CD14-positive monocyte (primary cell): ENCODE measurements at regions not wholly inside any gene's neighbourhood (a gene's known extent, or its start where the extent isn't known, plus 50 kb on each side); places are given as distances from the start of the nearest gene placed in this dataset.

ENCODE experiments used
- DNase-seq, 3 donors: peaks; one replicate each; pipeline ENCODE4 v3.0.0-alpha.2; 2011 to 2022
- H2AFZ ChIP-seq: 2 replicates; pipeline ENCODE4 v1.6.0; 2012; ENCODE audit warnings: mild to moderate bottlenecking, low read depth, low read length, inconsistent platforms; ENCODE audit not compliant: insufficient read depth, poor library complexity, severe bottlenecking
- H3K27ac ChIP-seq, 2 donors: 1 replicate in 1 of 2; 2 replicates in 1 of 2; pipeline ENCODE4 v1.5.1; 2012 to 2013; ENCODE audit warnings: low read length in 2 of 2, control low read depth in 1 of 2, inconsistent platforms in 1 of 2, low read depth in 1 of 2, mild to moderate bottlenecking in 1 of 2
- H3K27me3 ChIP-seq, 2 donors: one replicate each; pipeline versions ENCODE4 v1.6.0 to v1.6.1; 2011 to 2013; ENCODE audit warnings: low read length in 2 of 2; ENCODE audit not compliant: control insufficient read depth in 2 of 2, insufficient read depth in 2 of 2
- H3K36me3 ChIP-seq, 2 donors: replicated peaks in 1 of 2; 1 replicate in 1 of 2; 2 replicates in 1 of 2; pipeline versions ENCODE4 v1.5.1 to v1.6.1; 2012 to 2013; ENCODE audit warnings: low read length in 2 of 2, control low read depth in 1 of 2, inconsistent platforms in 1 of 2, mild to moderate bottlenecking in 1 of 2; ENCODE audit not compliant: insufficient read depth in 2 of 2, control insufficient read depth in 1 of 2
- H3K4me1 ChIP-seq, 2 donors: 1 replicate in 1 of 2; 2 replicates in 1 of 2; pipeline versions ENCODE4 v1.5.1 to v1.6.1; 2012 to 2013; ENCODE audit warnings: low read length in 2 of 2, control low read depth in 1 of 2, inconsistent platforms in 1 of 2, mild to moderate bottlenecking in 1 of 2, moderate library complexity in 1 of 2; ENCODE audit not compliant: insufficient read depth in 2 of 2, control insufficient read depth in 1 of 2
- H3K4me2 ChIP-seq: replicated peaks from 2 replicates; pipeline ENCODE3; 2012; ENCODE audit warnings: low read length, moderate library complexity, mild to moderate bottlenecking; ENCODE audit not compliant: poor library complexity, severe bottlenecking; ENCODE audit errors: extremely low read depth
- H3K4me3 ChIP-seq, 3 experiments: fragments of 200-600 bp in 1 of 3; sonication (generic) in 1 of 3; replicated peaks in 1 of 3; 1 replicate in 2 of 3; 2 replicates in 1 of 3; pipeline ENCODE4 v1.5.1; 2011 to 2013; ENCODE audit warnings: low read length in 3 of 3, mild to moderate bottlenecking in 3 of 3, control low read depth in 2 of 3, low read depth in 2 of 3, inconsistent platforms in 1 of 3, moderate library complexity in 1 of 3
- H3K79me2 ChIP-seq: 2 replicates; pipeline ENCODE4 v1.6.0; 2012; ENCODE audit warnings: mild to moderate bottlenecking, control low read depth, inconsistent platforms, low read length, moderate library complexity; ENCODE audit not compliant: insufficient read depth
- H3K9ac ChIP-seq: 2 replicates; pipeline ENCODE4 v1.6.0; 2017; ENCODE audit warnings: low read length, mild to moderate bottlenecking; ENCODE audit not compliant: insufficient read depth, poor library complexity, severe bottlenecking
- H3K9me3 ChIP-seq, 2 donors: replicated peaks in 1 of 2; 1 replicate in 1 of 2; 2 replicates in 1 of 2; pipeline versions ENCODE4 v1.5.1 to v1.6.1; 2012 to 2013; ENCODE audit warnings: low read length in 2 of 2, control low read depth in 1 of 2; ENCODE audit not compliant: control insufficient read depth in 1 of 2, insufficient read depth in 1 of 2
- H4K20me1 ChIP-seq: 2 replicates; pipeline ENCODE4 v1.6.0; 2012; ENCODE audit warnings: mild to moderate bottlenecking, low read length, control low read depth, moderate library complexity; ENCODE audit not compliant: insufficient read depth
- H3K27ac Mint-ChIP-seq, 7 donors: one replicate each; pipeline ENCODE4 v1.8.0; 2020; ENCODE audit warnings: mild to moderate bottlenecking in 7 of 7, mixed read lengths in 7 of 7, moderate library complexity in 6 of 7, inconsistent platforms in 2 of 7
- H3K27me3 Mint-ChIP-seq, 3 donors: one replicate each; pipeline ENCODE4 v1.8.0; 2021 to 2022; ENCODE audit warnings: low read depth in 3 of 3, mild to moderate bottlenecking in 3 of 3, mixed read lengths in 3 of 3, moderate library complexity in 3 of 3, inconsistent platforms in 1 of 3
- H3K36me3 Mint-ChIP-seq, 2 donors: one replicate each; pipeline ENCODE4 v1.8.0; 2020; ENCODE audit warnings: mixed read lengths in 2 of 2, inconsistent platforms in 1 of 2, mild to moderate bottlenecking in 1 of 2
- H3K4me1 Mint-ChIP-seq: one replicate; pipeline ENCODE4 v1.8.0; 2020; ENCODE audit warnings: mild to moderate bottlenecking, mixed read lengths
- H3K4me3 Mint-ChIP-seq, 2 donors: one replicate each; pipeline ENCODE4 v1.8.0; 2020; ENCODE audit warnings: mild to moderate bottlenecking in 2 of 2, mixed read lengths in 2 of 2, moderate library complexity in 1 of 2
- H3K9me3 Mint-ChIP-seq, 7 donors: one replicate each; pipeline ENCODE4 v1.8.0; 2020 to 2022; ENCODE audit warnings: mixed read lengths in 7 of 7, mild to moderate bottlenecking in 6 of 7, moderate library complexity in 6 of 7, inconsistent platforms in 2 of 7
- CTCF ChIP-seq: fragments of 200-600 bp; IDR thresholded peaks from one replicate; pipeline ENCODE4 v1.8.0; 2022; ENCODE audit warnings: antibody characterized with exemption, mild to moderate bottlenecking
- whole genome bisulfite sequencing: methylation state at CpG from one replicate; pipeline ENCODE4 v1.1.5; 2013; ENCODE audit warnings: missing lambda C conversion rate; ENCODE audit not compliant: insufficient coverage; 5-methylcytosine and 5-hydroxymethylcytosine counted together
- intact Hi-C, 2 donors: fragments of 100-400 bp; cut with micrococcal nuclease; formaldehyde crosslinking; loops; one replicate each; pipeline versions ENCODE4 v1.15.0 to v1.15.1; 2023

GRCh38 chr16:51057102-51057793, 93.8 kb downstream of the SALL1 start:
- no peak for DNase-seq
- no peak overlapping the region for H3K27ac ChIP-seq
- no peaks in the 10 kb centered on the region for H3K27me3 ChIP-seq
- H3K4me2 ChIP-seq: no peak overlapping the region
- peaks cover 0 to 6% of the 10 kb centered on the region in 2 donors for H3K9me3 ChIP-seq
- H3K79me2 ChIP-seq: no peaks in the 10 kb centered on the region
- Mint-ChIP-seq H3K36me3 (no peaks in the 10 kb centered on the region), H3K4me1 (peaks cover 15% of the 10 kb centered on the region), H3K27me3 (peaks cover 9 to 14% (median 9%) of the 10 kb centered on the region in 3 donors), H3K9me3 (peaks cover 2 to 10% (median 5%) of the 10 kb centered on the region in 7 donors), H3K4me3 (no peak overlapping the region), H3K27ac (no peak overlapping the region)
- no peak overlapping the region for H3K4me3 ChIP-seq
- H3K9ac ChIP-seq: no peak overlapping the region
- TF ChIP-seq CTCF: no peak
- intact Hi-C loops: no loop called here
- 80% methylated on average over 3 of the region's 8 CpGs for whole genome bisulfite sequencing
- H3K4me1 ChIP-seq: peaks cover 0 to 3% of the 10 kb centered on the region in 2 donors
- no peak overlapping the region for H2AFZ ChIP-seq
- H4K20me1 ChIP-seq: no peaks in the 10 kb centered on the region
- H3K36me3 ChIP-seq: no peaks in the 10 kb centered on the region

- Mint-ChIP-seq H3K27me3 (peaks cover 11 to 18% (median 11%) of the 10 kb centered on the region in 3 donors), H3K4me1 (peaks cover 15% of the 10 kb centered on the region), H3K9me3 (peaks cover 2 to 10% (median 5%) of the 10 kb centered on the region in 7 donors), H3K36me3 (no peaks in the 10 kb centered on the region), H3K4me3 (no peak overlapping the region), H3K27ac (no peak overlapping the region)
- DNase-seq: no peak
- Histone ChIP-seq H3K9me3 (peaks cover 0 to 6% of the 10 kb centered on the region in 2 donors), H4K20me1 (no peaks in the 10 kb centered on the region), H3K4me1 (peaks cover 0 to 3% of the 10 kb centered on the region in 2 donors), H3K27ac (no peak overlapping the region), H3K27me3 (no peaks in the 10 kb centered on the region), H3K4me2 (no peak overlapping the region), H3K79me2 (no peaks in the 10 kb centered on the region), H3K4me3 (no peak overlapping the region), H3K36me3 (no peaks in the 10 kb centered on the region), H2AFZ (no peak overlapping the region), H3K9ac (no peak overlapping the region)
- WGBS: 71% methylated on average over 1 of the region's 2 CpGs
- intact Hi-C loops: no loop called here
- TF ChIP-seq CTCF: no peak
Observed at GRCh38 chr16:51056331-51056730, 94.7 kb downstream of the SALL1 start.
